Activated CD8-positive, alpha-beta memory T cell treated with anti-CD3 and anti-CD28 coated beads, Interleukin-2, amount 50 U/mL, for 48 hours (primary cell): ENCODE measurements at regions not wholly inside any gene's neighbourhood (a gene's known extent, or its start where the extent isn't known, plus 50 kb on each side); places are given as distances from the start of the nearest gene placed in this dataset.

ENCODE experiments used
- DNase-seq: peaks from one replicate; pipeline ENCODE4 v3.0.0-alpha.2; 2020

DNA sequence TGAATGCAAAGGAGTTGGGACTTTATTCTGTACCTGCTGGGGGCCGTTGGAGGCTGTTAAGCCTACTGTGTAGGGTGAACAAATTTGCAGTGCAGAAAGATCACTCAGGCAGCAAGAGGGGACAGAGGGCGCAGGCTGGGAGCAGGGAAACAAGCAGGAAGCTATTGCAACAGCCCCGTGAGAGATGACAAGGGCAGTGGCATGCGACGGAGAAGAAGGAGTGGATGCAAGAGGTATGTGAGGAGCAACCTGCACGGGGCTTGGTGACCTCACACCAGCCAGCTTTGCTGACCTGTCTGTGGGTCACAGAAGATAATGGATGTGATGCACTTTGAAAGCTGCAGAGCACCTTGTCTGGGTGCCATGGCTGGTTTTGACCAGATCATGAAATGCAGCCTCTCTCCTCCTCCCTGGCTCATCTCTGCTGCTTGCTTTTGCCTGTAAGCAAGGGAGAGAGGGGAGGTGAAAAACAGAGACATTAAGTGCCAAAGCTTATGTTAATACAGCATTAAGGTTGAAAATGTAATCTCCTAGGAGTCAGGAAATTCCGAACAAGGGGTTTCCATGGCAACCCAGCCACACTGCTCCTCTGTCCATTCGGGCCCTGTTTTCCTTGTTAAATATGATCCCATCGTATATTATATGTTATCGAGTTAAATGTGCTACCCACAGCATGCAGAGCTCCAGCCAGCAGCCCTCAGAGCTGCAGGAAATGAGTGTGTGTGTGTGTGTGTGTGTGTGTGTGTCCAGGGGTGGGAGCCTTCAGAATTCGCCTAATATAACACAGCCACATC is 314.3 kb upstream of the ZMIZ1 start:
- DNase-seq = no peak

DNA sequence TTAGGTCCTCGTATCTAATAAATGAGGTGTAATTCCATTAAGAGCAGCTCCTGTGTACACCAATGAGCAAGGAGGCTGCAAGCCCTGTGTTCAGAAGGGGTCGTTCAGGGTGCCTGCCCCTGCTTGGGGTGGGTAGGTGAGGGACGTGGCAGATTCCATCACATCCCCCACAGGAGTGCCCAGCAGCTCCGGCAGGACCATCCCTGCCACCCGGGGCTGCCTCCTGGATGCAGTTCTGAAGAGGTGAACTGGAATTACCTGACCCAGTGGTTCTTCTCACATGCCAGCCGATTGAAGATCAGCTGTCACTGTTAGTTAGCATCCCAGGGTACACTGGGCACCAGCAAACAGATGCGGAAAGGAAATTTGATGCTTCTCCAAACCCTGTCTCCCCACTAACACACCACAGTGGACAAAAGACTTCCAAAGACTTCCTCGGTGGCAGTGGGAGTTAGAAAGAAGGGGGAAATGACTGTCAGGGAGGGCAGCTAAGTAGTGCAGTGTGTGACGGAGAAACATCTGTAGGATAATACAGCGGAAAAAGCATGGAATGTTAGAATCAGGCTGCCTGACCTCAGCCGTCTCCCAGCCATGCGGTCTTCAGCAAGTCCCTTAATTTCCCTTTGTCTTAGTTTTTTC is 313.6 kb upstream of the ZMIZ1 start:
- DNase-seq = no peak

DNA sequence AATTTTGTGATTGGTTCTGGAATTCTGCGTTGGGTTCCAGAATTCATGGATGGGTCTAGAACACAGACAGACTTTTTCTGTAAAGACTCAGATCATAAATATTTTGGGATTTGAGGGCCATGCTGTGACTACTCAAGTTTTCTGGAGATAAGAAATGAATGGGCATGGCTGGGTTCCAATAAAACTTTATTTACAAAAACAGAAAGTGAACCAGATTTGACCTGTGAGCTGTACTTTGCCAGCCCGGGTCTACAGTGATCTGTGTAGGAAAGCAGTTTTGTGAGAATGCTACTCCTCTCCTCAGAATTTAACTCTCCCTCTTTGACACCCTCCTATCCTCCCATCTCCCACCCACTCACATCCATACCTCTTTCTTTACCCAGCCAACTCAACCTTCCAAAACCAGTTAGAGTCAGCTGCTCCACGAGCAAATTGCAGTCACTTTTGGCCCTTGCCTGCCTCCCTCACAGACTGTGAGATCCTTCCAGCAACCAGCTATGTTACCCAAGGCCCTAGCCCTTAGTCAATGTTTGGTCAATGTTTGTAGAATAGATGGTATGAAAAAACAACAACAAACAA is 312.8 kb upstream of the ZMIZ1 start:
- no peak for DNase-seq

DNA sequence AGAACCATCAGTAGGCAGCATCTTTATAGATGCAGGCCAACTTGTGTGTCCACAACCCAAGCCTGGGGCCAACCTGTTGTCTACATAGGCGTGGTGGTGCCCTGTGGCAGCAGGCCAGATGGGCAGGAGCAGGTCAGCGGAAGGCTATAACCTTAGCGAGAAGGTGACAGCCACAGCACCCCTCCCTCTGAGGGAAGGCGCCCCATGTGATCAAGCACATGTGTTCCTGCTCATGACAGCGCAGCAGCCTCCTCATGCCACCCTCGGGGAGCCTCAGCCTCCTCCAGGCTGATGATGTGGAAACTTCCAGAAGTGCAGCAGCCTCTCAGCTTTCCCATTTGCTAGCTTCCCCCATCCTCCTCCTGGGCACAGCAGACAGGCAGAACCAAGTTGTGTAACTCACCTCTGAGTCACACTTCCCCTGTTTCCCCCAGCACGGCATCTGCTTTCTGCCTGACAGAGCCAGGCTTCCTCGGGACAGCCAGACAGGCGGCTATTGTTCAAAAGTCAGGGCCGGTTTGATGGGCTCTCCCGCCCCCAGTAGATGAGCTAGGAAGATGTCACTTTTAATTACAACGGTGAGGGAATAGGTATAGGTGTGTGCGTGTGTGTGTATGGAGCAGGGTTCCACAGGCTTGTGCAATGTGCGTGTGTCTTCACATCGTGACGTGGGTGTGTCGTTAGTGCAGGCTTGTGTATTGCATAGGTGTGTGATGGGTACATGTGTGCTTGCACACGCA is 312.0 kb upstream of the ZMIZ1 start:
- no peak for DNase-seq

DNA sequence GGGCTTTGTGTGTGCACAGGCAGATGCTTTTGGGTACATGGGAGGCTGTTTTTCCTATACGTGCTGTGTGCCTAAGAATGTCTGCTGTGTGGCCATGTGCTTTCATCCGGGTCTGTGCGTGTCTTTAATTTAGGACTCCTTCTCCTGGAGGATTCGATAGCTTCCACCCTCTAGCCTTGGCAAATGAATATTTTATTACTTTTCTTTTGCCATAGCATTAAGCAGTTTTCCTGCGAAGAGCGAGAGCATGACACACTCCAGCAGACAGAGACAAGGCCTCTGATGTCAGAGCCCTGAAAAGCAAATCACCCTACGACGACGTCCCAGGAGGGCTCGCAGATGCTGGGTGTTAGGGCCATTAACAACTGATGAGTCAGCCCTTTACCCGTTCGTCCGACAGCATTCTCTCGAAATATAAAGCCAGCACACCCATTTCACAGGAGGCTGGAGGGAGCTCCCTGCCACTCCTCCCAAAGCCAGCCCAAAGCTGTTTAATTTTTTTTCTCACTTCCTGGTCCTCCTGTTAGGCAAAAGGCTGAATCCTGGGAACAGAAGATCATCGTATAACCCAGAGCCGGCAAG is 311.3 kb upstream of the ZMIZ1 start:
- no peak for DNase-seq

DNA sequence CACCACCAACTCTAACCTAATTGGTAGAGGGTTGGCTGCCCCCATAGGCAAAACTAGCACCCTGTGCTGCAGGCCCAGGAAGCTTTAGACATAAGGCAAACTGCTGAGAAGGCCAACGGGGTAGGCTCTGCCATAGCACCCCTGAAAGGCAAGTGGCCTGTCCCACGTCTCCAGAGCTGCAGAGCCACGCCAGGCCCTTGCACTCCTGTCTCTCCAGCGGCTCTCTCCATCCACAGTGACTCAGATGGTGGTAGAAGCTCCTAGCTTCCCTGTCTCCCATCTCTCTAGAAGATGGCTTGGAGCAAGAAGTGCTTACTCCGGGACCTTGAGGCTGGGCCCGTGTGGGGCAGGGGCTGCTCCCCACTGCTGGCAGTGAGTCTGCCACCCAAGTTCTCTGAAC is 310.6 kb upstream of the ZMIZ1 start:
- no peak for DNase-seq

DNA sequence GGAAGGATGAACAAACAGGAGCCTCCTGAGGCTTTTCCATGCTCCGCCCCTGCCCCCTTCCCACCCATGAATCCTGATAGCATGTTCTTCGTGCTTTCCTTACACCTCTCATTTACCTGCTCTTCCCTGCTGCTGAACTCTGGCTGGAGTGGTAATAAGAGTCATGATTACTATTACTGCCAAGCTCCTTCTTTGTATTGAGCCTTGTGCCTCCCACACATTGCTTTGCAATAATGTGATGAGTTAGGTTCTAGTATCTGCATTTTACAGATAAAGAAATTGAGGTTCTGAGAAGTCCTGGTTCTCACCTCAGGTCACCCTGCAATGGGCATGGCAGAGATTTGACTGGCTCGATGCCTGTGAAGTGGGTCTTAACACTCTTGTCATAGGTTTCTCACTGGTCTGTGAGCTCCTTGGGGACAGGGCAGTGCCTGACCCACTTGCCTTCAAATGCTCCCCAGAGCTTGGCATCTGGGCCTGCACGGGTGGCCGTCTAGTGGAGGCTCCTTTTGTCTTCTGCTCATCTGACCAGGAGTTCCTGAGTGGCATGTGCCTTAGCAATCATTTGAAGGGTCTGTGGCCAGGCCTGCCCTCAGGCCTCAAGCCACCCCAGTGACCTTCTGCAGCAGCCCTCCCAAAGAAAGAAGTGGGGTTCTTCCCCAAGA is 309.2 kb upstream of the ZMIZ1 start:
- no peak for DNase-seq

DNA sequence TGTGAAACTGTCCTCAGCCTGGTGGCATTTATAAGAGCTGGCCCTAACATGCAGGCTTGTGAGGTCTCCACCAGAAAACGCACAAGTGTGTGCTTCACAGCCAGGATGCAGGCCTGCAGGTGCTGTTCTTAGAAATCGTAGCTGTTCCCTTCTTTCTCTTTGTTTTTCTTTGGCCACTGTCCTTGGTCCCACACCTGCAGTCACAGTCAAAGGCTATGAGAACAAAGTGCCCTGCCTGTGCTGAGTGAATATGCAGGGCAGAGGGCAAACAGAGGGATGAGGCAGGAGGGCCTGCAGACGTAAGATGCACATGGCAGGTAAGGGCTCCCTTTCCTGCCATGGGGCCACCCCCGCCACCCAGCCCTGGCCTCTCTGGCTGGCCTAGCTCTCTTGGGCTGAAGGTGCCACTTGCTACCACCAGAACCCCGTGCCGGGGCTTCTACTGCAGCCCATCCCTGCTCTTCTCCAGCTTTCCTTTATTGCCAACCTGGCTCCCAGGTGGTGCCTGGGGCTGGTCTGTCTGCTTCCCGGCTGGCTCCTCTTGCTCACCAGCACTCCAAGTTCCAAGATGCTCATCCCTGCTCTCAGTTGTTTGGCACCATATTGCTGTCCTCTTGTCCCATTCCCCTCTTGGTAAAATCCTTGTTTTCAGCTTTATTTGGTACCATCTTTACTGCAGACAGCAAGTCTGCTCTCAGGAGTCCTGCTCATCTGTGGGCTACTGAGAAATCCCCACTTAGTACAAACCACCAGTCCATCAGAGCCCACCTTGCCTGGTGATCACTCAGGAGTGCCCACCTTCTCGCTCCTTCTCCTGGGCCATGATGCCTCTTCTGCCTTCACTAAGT is 308.1 kb upstream of the ZMIZ1 start:
- DNase-seq = no peak

DNA sequence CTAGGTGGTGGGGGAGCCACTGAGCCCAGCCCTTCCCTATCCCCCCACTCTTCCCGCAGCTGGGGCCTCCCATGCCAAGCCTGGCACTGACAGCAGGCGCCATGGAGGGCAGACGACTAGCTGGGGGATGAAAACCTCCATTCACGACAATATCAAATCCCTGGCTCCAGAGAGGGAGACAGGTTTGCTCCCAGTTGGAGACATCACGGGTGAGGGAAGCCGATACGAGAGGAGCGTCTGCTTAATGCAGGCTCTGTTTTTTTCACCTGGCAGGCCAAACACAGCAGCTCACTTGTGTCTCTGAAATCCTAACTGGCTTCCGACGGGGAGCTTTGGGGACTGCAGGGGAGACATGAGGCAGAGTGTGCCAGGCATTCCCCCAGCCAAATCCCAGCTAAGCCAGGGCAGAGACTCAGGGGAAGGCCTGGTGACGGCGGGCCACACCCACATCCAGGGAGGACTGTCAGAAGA is 307.4 kb upstream of the ZMIZ1 start:
- no peak for DNase-seq

DNA sequence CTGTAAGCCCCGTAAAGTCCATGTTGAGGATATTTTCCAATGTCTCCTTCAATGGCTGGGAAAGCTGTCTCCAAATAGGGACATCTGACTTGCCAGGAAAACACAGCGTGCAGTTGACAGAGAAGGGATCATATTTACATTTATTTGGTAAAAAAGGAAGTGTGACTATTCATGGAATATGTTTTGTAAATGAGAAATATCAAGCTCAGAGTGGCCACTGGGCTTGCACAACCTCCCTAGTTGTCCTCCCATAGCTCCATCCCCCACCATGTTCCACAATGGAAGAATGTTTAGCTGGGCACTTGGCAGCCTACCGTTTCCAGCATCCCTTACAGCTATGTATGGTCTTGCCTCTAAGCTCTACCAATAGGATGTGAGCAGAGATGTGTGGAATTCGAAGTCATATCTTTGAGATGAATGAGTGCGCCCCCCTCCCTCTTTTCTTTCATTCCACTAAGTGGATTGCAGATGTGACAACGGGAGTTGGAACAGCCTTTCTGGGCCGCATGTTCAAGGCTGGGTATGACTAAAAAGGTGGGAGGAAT is 306.6 kb upstream of the ZMIZ1 start:
- DNase-seq = no peak

DNA sequence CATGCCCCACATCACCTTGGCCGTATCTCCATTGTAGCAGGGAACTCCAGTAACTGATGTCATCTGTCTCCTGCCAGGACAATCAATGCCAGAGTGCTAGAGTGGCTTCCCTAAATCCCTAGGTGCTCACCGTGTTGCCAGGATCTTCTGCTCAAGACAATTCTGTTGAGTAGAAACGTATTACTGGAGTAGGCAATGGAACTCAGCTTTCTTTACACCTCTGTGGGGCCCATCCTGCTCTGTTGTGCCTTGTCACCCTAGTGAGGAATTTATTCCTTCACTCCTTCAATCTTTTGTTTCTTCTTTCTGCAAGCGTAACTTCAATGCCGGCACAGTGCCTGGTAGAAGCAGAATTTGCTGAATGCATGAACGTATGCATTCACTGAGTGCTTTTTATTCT is 305.5 kb upstream of the ZMIZ1 start:
- no peak for DNase-seq

DNA sequence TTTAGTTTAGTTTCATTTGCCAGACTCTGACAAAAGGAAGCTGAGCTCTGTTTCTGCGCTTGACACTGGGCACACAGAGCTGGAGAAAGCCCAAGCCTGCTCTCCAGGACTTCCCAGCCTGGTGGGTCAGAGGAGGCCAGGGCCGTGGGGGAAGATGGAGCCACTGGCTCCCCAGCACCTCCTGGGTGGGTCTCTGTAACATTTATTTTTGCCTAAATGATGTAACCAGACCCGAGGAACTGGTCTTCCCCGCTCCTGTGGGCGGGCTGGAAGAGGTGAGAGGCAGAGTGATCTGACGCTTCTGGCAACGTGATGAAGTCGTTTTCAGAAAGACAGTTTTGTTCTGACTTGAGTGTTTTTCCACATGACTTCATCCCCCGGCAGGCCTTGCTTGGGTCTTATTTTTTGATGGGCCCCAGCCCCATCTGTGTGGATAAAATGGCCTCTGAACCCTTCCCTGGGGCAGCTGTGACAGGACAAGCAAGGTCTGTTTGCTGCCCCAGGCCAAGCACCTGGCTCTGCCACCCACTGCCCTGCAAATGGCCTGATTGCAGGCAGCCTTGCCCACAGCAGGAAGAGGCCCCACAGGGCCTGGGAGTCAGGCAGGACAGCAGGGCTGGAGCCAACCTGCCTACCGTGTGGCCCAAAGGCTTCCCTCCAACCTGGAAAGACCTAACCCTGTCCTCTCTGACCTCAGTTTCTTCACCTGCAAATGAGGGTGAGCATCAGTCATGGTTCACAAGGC is 304.9 kb upstream of the ZMIZ1 start:
- peak; percentile 72 for DNase-seq

DNA sequence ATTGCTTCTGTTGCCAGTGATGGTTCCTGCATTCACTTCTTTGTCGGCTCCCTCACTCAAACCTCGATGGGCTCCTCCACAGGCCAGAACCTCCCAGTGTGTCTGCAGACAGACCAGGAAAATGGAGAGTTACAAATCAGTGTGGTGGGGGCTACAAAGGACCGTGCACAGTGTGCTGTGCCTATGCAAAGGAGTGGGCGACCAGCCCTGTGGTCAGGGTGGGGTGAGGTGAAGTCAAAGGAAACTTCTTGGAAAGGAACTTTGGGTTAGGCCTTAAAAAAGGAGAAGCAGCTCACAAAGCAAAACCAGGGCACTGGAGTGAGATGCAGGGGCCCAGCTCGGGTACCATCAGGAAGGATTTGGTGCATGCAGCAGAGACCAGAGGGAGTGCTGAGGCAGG is 304.3 kb upstream of the ZMIZ1 start:
- DNase-seq = no peak

DNA sequence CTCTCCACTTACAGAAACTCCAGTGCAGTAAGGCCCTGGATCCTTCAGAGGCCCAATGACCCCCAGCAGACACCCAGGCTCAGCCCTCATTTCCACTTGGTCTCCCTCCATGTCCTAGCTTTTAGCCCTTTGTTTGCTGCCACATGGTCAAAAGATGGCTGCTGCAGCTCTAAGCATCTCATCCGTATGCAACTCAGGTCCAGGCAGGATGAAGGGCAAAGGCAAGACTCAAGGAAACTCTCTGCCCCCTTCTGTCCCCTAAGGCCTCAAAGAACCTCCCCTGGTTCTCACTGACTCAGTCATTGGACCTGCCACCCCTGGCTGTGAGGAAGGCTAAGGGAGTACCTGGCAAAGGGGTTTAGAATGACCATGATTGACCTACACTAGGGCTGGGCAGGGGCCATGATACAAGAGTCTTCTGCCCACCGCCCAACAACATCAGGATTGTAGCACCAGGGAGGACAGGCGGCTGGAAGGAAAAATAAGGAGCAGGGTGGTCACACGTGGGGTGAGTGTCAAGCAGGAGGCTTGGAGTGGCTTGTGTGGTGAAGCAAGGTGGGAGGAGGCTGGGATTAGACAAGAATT is 303.8 kb upstream of the ZMIZ1 start:
- DNase-seq = no peak

DNA sequence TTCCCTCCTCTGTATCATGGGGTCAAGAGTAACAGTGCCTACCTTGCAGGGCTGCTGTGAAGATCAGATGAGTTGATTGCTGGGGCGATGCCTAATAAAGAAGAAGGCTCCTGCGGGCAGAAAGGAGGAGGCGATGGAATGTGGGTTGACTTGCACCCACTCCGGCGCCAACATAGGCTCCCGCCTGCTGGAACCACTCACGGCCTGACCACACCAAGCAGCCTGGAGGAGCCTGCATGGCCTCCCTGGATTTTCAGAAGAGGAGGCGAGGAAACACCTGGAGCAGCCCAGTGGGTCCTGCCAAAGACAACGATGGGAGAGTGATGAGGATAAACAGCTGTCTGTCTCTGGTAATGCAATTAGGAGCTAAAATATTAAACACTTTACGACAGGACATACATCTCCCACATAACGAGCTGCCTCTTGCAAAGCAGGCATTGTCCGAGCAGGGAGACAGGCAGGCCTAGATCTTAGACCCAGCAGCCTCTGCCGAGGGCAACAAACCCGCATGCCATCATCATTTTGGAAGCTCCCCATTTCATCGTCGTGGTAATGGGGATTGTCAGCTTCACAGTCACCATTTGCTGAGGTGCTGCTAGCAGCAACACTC is 302.9 kb upstream of the ZMIZ1 start:
- no peak for DNase-seq

DNA sequence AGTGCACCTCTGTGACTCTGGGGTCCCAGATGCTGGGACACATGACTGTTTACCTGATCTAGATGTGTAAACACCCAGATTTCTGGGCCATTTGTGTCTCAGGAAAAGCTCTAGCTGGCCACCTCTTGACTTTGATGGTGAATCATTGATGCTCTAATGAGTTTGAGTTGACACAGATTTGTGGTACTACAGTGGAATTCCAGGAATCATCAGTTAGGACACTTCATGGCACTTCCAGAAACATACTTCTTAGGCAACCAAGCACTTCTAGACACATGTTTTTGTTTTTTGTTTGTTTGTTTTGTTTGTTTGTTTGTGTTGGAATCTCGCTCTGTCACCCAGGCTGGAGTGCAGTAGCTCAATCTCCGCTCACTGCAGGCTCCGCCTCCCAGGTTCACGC is 302.2 kb upstream of the ZMIZ1 start:
- DNase-seq = no peak

DNA sequence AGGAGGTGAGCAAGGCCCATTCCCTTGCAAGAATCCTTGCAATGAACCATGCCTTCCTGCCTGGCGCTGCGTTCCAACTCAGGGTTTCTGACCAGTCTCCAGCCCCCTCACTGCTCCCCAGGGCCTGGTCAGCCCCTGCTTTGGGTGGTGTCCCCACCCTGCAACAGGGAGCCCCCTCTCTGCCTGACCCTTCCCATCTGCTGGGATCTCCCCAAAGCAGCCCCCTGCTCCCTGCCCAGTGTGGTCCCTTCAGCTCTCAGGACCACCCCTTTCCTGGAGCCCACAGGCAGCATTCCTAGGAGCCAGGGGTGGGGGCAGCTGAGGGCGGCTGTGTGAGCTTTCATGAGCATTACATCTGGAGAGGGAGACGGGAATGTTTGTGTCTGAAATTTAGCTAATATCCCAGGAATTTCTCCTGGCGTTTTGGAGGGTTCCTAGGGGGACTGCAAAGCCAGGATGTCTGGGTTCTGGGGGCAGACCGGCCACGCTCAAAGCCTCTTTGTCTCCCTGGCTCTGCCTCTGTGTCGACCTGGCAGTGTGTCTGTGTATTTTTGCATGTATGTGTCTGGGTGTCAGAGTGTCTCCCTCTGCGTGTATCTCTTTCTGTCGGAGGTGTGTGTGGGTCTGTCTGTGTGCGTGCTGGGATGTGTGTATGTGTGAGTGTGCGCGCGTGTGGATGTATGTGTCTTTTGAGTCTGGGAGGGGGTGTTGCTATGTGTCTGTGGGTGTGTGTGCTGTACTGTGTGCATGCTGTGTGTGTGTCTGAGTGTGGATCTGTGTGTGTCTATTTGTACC is 300.5 kb upstream of the ZMIZ1 start:
- no peak for DNase-seq

DNA sequence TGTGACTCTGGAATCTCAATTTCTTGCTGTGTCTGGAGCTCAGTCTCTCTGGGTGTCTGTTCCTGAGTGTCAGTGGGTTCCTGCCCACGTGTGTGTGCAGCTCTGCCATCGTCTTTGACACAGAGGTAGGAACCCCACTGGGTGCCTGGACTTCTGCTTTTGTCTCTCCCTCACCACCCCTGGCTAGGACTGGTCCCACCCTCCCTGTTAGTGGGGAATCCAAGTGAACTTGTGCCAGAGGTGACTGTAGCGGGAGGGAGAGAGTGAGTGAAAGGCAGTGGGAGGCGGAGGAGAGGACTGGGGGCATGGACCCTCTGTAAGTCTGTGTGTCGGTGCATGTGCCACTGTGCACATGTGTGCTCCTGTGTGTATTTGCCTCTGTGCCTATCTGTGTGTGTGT is 299.9 kb upstream of the ZMIZ1 start:
- no peak for DNase-seq

DNA sequence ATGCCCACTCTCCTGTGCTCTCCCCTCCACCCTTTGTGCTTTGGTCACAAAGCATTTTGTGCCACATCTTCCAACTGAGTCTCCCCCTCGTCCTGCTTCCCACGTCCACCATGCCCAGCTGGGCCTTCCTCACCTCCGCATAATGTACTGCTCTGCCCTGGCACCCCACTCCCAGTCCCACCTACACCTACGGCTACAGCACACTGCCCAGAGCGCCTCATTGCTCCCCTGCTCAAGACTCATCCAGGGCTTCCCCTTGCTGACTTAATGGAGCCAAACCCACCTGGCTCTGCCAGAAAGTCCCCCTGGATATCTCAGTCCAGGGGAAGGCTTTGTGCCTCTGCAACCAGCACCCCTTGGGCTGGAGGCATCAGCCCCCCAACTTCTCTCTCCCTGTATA is 299.2 kb upstream of the ZMIZ1 start:
- DNase-seq = no peak
